NCI-H748 treated with DMSO at 0.1 percent for 48 hours (cell line): ENCODE measurements at regions not wholly inside any gene's neighbourhood (a gene's known extent, or its start where the extent isn't known, plus 50 kb on each side); places are given as distances from the start of the nearest gene placed in this dataset.

Experiments
- DNase-seq: peaks from one replicate; lab custom pipeline; 2025; lab: John Stamatoyannopoulos, UW

DNA sequence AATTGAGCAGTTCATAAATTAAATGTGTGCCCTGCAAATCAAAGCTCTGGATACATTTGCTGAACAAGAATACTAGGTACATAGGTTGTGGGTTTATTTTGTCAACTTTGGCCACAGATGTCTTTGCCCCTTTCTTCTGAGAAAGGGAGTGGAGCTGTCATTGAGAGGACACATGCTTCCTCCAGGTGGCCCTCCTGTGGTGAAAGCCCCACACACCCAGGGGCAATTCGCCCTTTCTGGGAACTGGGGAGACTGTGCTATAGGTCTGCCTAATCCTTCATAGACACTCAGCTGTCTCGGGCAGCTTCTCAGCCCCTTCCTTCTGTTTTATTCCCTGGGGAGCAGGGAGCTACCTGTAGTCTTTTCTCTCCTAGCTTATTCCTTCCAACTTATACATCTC lies 605.7 kb upstream of the DPP6 start:
- DNase-seq, result no peak

GRCh38 chr7:153447011-153447410 lies 605.2 kb upstream of the DPP6 start:
- no peak for DNase-seq

DNA sequence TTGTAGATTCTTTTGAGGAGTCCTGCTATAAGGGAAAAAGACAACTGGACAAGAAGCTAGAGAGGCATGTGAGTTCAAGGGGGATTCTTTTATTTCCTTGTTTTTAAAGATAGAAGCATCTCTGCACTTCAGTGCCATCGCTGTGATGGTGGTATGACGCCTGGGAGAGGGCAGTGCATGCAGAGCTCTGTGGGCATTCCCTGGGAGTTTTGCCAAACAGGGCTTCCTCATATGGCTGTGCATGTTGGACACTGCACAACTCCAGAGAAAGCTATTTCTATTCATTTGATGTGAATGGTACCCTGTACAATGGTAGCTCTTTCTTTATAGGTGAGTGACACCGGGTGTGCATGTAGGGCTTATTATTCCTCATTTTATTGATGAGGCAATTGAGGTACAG lies 599.5 kb upstream of the DPP6 start:
- no peak for DNase-seq

DNA sequence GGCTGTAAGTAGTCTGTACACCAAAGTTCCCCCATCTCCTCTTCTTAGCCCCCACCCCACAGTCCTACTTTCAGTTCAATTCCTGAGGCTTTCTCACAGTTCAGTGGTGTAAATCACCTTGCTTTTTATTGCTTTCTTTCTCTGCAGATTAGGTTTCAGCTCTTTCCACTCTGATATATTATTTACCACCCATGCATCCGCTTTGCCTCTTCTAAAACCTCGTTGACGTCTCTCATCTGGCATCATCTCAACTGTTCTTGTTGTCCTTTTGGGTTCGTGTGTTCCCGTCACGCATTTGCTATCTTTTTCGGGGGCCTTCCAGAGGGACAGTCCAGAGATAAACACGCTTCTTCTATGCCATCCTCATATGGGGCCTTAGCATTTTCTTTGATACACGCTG lies 597.9 kb upstream of the DPP6 start:
- no peak for DNase-seq

DNA sequence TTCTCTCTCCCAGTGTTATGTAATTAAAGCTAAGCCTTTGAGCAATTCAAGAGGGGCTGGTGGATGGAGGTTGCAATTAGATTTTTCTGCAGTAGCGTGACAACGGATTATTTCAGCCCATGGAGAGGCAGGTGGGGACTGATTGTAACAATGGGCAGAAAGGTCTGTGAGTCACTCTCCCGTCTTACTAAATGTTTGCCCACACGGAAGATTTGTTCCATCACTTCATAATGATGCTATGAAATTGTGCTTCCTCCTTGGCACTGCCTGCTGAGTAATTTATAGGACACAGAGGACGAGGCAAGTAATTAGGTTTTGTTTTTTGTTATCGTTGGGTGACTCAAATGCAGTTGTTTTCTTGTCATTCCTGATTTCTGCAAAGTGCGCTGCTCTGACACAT lies 594.5 kb upstream of the DPP6 start:
- peak; percentile 24 for DNase-seq

- no peak for DNase-seq
Observed at GRCh38 chr7:153470004-153470671, 582.1 kb upstream of the DPP6 start.

GRCh38 chr7:153472516-153472915 lies 579.7 kb upstream of the DPP6 start:
- no peak for DNase-seq

DNA sequence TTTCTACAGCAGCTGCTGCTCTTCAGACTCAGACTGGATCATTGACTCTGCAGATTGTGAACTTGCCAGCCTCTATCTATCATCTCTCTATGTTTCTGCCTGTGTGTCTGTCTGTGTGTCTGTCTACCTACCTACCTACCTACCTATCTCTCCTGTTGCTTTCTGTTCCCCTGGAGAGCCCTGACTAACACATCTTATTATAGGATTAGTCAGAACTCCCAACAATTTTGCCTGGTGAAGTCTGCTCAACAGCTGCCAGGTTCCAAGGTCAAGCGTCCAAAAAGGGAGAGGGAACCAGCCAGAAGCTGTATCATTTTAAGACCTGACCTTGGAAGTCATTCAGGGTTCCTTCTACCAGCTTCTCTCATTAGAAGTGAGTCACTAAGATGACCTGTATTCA lies 579.0 kb upstream of the DPP6 start:
- no peak for DNase-seq

GRCh38 chr7:153475239-153475638 lies 577.0 kb upstream of the DPP6 start:
- no peak for DNase-seq

GRCh38 chr7:153476166-153476565 lies 576.0 kb upstream of the DPP6 start:
- DNase-seq, result no peak

GRCh38 chr7:153496257-153496656 lies 555.9 kb upstream of the DPP6 start:
- no peak for DNase-seq

GRCh38 chr7:153503093-153503492 lies 549.1 kb upstream of the DPP6 start:
- DNase-seq, result no peak

GRCh38 chr7:153504288-153505075 lies 547.7 kb upstream of the DPP6 start:
- DNase-seq, result no peak

- DNase-seq, result no peak
Observed at GRCh38 chr7:153507885-153508284, 544.3 kb upstream of the DPP6 start.

GRCh38 chr7:153509768-153510167 lies 542.4 kb upstream of the DPP6 start:
- no peak for DNase-seq

GRCh38 chr7:153510674-153511073 lies 541.5 kb upstream of the DPP6 start:
- no peak for DNase-seq

GRCh38 chr7:153514032-153514431 lies 538.2 kb upstream of the DPP6 start:
- no peak for DNase-seq

GRCh38 chr7:153515359-153515758 lies 536.8 kb upstream of the DPP6 start:
- no peak for DNase-seq

- DNase-seq, result no peak
Observed at GRCh38 chr7:153518201-153518984, 533.8 kb upstream of the DPP6 start.

- DNase-seq, result no peak
Observed at GRCh38 chr7:153521370-153521769, 530.8 kb upstream of the DPP6 start.

GRCh38 chr7:153522261-153522660 lies 529.9 kb upstream of the DPP6 start:
- DNase-seq, result no peak

GRCh38 chr7:153523320-153524015 lies 528.7 kb upstream of the DPP6 start:
- no peak for DNase-seq
